RCC 7860 (cell line): ENCODE measurements at regions not wholly inside any gene's neighbourhood (a gene's known extent, or its start where the extent isn't known, plus 50 kb on each side); places are given as distances from the start of the nearest gene placed in this dataset.
A peak's percentile ranks its signal among the peaks of the same experiment; 100 is the strongest.

Experiments
- DNase-seq: peaks from one replicate; pipeline ENCODE4 v3.0.0-alpha.2; 2015; ENCODE audit warnings: low spot score
- FAIRE-seq: peaks from 2 replicates; lab custom pipeline; 2012; peaks lifted over from hg19 to GRCh38; lab: Jason Lieb, UNC

- DNase-seq (no peak), FAIRE-seq (no peak)
Measured at GRCh38 chr7:32347244-32347828, 142.8 kb downstream of the LSM5 start.

GRCh38 chr7:32346253-32346652, 143.9 kb downstream of the LSM5 start:
- FAIRE-seq (no peak), DNase-seq (no peak)

- FAIRE-seq (no peak), DNase-seq (no peak)
Measured at GRCh38 chr7:32336726-32337125, 153.5 kb downstream of the LSM5 start.

- FAIRE-seq: no peak
Measured at GRCh38 chr7:32335107-32335506, 155.1 kb downstream of the LSM5 start.

GRCh38 chr7:32330602-32331001, 159.6 kb downstream of the LSM5 start:
- no peak for FAIRE-seq
- DNase-seq: no peak

More at GRCh38 chr7:32335107-32335506, 155.1 kb downstream of the LSM5 start:
- DNase-seq: no peak

GRCh38 chr7:32326078-32326477, 164.1 kb downstream of the LSM5 start:
- no peak for DNase-seq
- FAIRE-seq: no peak

GRCh38 chr7:32323712-32324111, 166.5 kb downstream of the LSM5 start:
- FAIRE-seq (no peak), DNase-seq (no peak)

- DNase-seq (no peak), FAIRE-seq (no peak)
Measured at GRCh38 chr7:32319012-32319382, 171.2 kb downstream of the LSM5 start.

GRCh38 chr7:32318300-32319011, 171.7 kb downstream of the LSM5 start:
- FAIRE-seq (no peak), DNase-seq (no peak)

- no peak for DNase-seq
- no peak for FAIRE-seq
Measured at GRCh38 chr7:32316839-32317238, 173.3 kb downstream of the LSM5 start.

GRCh38 chr7:32314761-32315160, 175.4 kb downstream of the LSM5 start:
- DNase-seq: no peak
- FAIRE-seq: no peak

GRCh38 chr7:32301427-32301826, 188.8 kb downstream of the LSM5 start:
- DNase-seq (no peak), FAIRE-seq (no peak)

- FAIRE-seq (no peak), DNase-seq (no peak)
Measured at GRCh38 chr7:32299133-32299702, 191.0 kb downstream of the LSM5 start.

GRCh38 chr7:32298408-32299132, 191.6 kb downstream of the LSM5 start:
- DNase-seq: no peak
- no peak for FAIRE-seq

- no peak for DNase-seq
- no peak for FAIRE-seq
Measured at GRCh38 chr7:32293833-32294232, 196.3 kb downstream of the LSM5 start.

GRCh38 chr7:32289651-32290414, 200.3 kb downstream of the LSM5 start:
- no peak for DNase-seq

GRCh38 chr7:32285698-32286097, 204.5 kb downstream of the LSM5 start:
- DNase-seq (no peak), FAIRE-seq (no peak)

More at GRCh38 chr7:32289651-32290414, 200.3 kb downstream of the LSM5 start:
- FAIRE-seq: no peak

GRCh38 chr7:32283546-32283945, 206.6 kb downstream of the LSM5 start:
- no peak for FAIRE-seq

GRCh38 chr7:32279500-32279899, 209.3 kb upstream of the PDE1C start:
- FAIRE-seq (peak; percentile 28), DNase-seq (no peak)

More at GRCh38 chr7:32283546-32283945, 206.6 kb downstream of the LSM5 start:
- no peak for DNase-seq

- DNase-seq: no peak
- FAIRE-seq: no peak
Measured at GRCh38 chr7:32275216-32276009, 205.2 kb upstream of the PDE1C start.
